A549 (cell line): ENCODE measurements at regions not wholly inside any gene's neighbourhood (a gene's known extent, or its start where the extent isn't known, plus 50 kb on each side); places are given as distances from the start of the nearest gene placed in this dataset.

Source experiments
- CTCF ChIP-seq: fragments of >200 bp; sonication (Bioruptor Twin); formaldehyde crosslinking; IDR thresholded peaks from 3 replicates; pipeline ENCODE4 v1.5.1; 2016
- ELK1 ChIP-seq: fragments of 150-350 bp; IDR thresholded peaks from 2 replicates; pipeline ENCODE4 v1.6.1; 2014; ENCODE audit warnings: low read depth, mild to moderate bottlenecking, low read length
- POLR2A ChIP-seq: IDR thresholded peaks from 2 replicates; pipeline ENCODE4 v1.6.1; 2012; ENCODE audit warnings: mild to moderate bottlenecking, low read length
- REST ChIP-seq: fragments of 200-600 bp; sonication (generic); IDR thresholded peaks from 2 replicates; pipeline ENCODE4 v1.6.1; 2016; ENCODE audit warnings: antibody characterized with exemption, mild to moderate bottlenecking, moderate library complexity

DNA sequence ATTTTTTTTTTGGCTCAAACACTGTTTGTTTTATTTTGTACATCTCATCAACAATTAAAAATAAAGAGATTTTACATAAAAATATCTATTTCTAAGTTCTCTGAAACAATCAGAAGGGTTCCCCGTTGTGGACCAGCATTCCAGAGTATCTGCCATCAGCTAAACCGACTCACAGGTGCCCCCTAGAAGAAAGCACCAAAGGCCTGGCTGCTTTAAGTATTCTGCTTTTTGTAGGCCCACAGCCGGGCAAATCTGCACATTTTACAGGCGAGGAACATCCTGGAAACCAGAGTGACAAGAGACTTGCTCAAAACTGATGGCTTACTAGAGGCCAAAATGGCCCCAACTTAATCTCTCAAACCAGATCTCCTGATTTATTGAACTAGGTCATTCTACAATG is 82.2 kb upstream of the SETBP1 start:
- TF ChIP-seq CTCF (no peak), POLR2A (no peak), REST (no peak), ELK1 (no peak)
